Liver (tissue), 3 donors: ENCODE measurements at regions not wholly inside any gene's neighbourhood (a gene's known extent, or its start where the extent isn't known, plus 50 kb on each side); places are given as distances from the start of the nearest gene placed in this dataset.

Experiments used
- CTCF ChIP-seq: fragments of 150-350 bp; IDR thresholded peaks from 2 replicates; pipeline ENCODE4 v1.5.1; 2017; ENCODE audit warnings: improper control_type of control experiment, low read depth, low read length; ENCODE audit not compliant: missing input control
- FOXA2 ChIP-seq: IDR thresholded peaks from 2 replicates; pipeline ENCODE4 v1.6.1; 2016; ENCODE audit warnings: antibody characterized with exemption
- JUND ChIP-seq, 2 donors: IDR thresholded peaks; 2 replicates each; pipeline ENCODE4 v1.6.1; 2016; ENCODE audit warnings: antibody characterized with exemption in 2 of 2
- TF ChIP-seq, protein P1 (sequence below): IDR thresholded peaks from 2 replicates; pipeline ENCODE4 v1.6.1; 2016; ENCODE audit warnings: antibody characterized with exemption, mild to moderate bottlenecking
- TF ChIP-seq, protein P2 (sequence below): IDR thresholded peaks from 2 replicates; pipeline ENCODE4 v1.6.1; 2016; ENCODE audit warnings: antibody characterized with exemption
- donor health status: healthy.
- donor health status: healthy.

GRCh38 chr5:86880344-86880743 is 262.6 kb downstream of the COX7C start:
- TF ChIP-seq JUND (IDR thresholded peaks at IDR 0.05) (no peak), CTCF (no peak), FOXA2 (no peak)
- TF ChIP-seq, protein P1, sequence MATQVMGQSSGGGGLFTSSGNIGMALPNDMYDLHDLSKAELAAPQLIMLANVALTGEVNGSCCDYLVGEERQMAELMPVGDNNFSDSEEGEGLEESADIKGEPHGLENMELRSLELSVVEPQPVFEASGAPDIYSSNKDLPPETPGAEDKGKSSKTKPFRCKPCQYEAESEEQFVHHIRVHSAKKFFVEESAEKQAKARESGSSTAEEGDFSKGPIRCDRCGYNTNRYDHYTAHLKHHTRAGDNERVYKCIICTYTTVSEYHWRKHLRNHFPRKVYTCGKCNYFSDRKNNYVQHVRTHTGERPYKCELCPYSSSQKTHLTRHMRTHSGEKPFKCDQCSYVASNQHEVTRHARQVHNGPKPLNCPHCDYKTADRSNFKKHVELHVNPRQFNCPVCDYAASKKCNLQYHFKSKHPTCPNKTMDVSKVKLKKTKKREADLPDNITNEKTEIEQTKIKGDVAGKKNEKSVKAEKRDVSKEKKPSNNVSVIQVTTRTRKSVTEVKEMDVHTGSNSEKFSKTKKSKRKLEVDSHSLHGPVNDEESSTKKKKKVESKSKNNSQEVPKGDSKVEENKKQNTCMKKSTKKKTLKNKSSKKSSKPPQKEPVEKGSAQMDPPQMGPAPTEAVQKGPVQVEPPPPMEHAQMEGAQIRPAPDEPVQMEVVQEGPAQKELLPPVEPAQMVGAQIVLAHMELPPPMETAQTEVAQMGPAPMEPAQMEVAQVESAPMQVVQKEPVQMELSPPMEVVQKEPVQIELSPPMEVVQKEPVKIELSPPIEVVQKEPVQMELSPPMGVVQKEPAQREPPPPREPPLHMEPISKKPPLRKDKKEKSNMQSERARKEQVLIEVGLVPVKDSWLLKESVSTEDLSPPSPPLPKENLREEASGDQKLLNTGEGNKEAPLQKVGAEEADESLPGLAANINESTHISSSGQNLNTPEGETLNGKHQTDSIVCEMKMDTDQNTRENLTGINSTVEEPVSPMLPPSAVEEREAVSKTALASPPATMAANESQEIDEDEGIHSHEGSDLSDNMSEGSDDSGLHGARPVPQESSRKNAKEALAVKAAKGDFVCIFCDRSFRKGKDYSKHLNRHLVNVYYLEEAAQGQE, result no peak
- TF ChIP-seq, protein P2, sequence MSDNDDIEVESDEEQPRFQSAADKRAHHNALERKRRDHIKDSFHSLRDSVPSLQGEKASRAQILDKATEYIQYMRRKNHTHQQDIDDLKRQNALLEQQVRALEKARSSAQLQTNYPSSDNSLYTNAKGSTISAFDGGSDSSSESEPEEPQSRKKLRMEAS, result no peak
